Ishikawa (cell line): ENCODE measurements at regions not wholly inside any gene's neighbourhood (a gene's known extent, or its start where the extent isn't known, plus 50 kb on each side); places are given as distances from the start of the nearest gene placed in this dataset.

Experiments used
- FOXM1 ChIP-seq: IDR thresholded peaks from 2 replicates; pipeline ENCODE4 v1.6.1; 2012; ENCODE audit warnings: low read depth, borderline replicate concordance
- TAF1 ChIP-seq: IDR thresholded peaks from 2 replicates; pipeline ENCODE4 v1.6.1; 2012; ENCODE audit warnings: low read depth, mild to moderate bottlenecking
- YY1 ChIP-seq: IDR thresholded peaks from 2 replicates; pipeline ENCODE4 v1.6.1; 2012; ENCODE audit warnings: low read depth
- ZBTB7A ChIP-seq: IDR thresholded peaks from 2 replicates; pipeline ENCODE4 v1.6.1; 2012; ENCODE audit warnings: low read depth
- TF ChIP-seq, protein P1 (sequence below): IDR thresholded peaks from 2 replicates; pipeline ENCODE4 v1.6.1; 2012
- TF ChIP-seq, protein P2 (sequence below): IDR thresholded peaks from 2 replicates; pipeline ENCODE4 v1.6.1; 2012; ENCODE audit warnings: low read depth, mild to moderate bottlenecking

DNA sequence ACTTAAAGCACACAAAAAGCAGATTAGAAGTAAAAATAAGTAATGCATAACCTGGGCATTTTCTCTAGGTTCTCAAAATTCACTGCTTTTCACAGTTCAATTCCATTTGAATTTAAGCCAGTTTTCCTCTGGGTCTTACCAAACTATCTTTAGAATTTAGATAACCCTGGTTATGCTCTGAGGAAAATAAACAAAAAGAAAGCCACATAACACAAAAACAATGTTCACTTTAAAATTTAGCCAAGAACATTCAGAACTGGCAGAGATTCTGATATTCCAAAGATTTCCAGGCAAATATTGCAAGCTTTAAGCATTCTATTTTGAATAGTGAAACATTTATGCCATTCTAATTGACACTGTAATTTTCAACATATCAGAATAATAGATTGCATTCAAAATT, 50.7 kb upstream of the PRKG1 start:
- TF ChIP-seq, protein P1, sequence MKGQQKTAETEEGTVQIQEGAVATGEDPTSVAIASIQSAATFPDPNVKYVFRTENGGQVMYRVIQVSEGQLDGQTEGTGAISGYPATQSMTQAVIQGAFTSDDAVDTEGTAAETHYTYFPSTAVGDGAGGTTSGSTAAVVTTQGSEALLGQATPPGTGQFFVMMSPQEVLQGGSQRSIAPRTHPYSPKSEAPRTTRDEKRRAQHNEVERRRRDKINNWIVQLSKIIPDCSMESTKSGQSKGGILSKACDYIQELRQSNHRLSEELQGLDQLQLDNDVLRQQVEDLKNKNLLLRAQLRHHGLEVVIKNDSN: no peak
- TF ChIP-seq, protein P2, sequence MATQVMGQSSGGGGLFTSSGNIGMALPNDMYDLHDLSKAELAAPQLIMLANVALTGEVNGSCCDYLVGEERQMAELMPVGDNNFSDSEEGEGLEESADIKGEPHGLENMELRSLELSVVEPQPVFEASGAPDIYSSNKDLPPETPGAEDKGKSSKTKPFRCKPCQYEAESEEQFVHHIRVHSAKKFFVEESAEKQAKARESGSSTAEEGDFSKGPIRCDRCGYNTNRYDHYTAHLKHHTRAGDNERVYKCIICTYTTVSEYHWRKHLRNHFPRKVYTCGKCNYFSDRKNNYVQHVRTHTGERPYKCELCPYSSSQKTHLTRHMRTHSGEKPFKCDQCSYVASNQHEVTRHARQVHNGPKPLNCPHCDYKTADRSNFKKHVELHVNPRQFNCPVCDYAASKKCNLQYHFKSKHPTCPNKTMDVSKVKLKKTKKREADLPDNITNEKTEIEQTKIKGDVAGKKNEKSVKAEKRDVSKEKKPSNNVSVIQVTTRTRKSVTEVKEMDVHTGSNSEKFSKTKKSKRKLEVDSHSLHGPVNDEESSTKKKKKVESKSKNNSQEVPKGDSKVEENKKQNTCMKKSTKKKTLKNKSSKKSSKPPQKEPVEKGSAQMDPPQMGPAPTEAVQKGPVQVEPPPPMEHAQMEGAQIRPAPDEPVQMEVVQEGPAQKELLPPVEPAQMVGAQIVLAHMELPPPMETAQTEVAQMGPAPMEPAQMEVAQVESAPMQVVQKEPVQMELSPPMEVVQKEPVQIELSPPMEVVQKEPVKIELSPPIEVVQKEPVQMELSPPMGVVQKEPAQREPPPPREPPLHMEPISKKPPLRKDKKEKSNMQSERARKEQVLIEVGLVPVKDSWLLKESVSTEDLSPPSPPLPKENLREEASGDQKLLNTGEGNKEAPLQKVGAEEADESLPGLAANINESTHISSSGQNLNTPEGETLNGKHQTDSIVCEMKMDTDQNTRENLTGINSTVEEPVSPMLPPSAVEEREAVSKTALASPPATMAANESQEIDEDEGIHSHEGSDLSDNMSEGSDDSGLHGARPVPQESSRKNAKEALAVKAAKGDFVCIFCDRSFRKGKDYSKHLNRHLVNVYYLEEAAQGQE: no peak
- no peak for TF ChIP-seq ZBTB7A
- no peak for TF ChIP-seq FOXM1
- TF ChIP-seq TAF1: no peak
- TF ChIP-seq YY1: no peak
